NCI-H2196 treated with DMSO at 0.1 percent for 48 hours (cell line): ENCODE measurements at regions not wholly inside any gene's neighbourhood (a gene's known extent, or its start where the extent isn't known, plus 50 kb on each side); places are given as distances from the start of the nearest gene placed in this dataset.

Experiments used
- DNase-seq: peaks from one replicate; lab custom pipeline; 2025; ENCODE audit not compliant: unreplicated experiment; lab: John Stamatoyannopoulos, UW

GRCh38 chr9:23412458-23412857 lies 413.6 kb downstream of the ELAVL2 start:
- no peak for DNase-seq

DNA sequence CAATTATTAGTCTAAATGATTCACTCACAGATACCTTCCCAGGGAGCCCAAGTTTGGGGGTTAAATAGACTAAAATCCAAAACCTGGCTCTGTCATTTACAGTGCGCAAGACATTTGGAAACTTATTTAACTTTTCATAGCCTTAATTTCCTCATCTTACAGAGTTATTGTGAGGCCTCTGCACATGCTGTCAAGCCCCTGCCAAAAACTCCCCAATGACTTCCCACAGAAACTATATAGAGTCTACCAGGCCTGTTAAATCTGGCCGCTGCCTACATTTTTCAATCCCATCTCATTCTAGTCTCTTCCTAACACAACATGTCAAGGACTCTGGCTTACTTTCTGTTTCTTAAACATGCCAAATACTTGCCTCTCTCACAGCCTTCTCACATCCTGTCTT lies 412.5 kb downstream of the ELAVL2 start:
- no peak for DNase-seq

DNA sequence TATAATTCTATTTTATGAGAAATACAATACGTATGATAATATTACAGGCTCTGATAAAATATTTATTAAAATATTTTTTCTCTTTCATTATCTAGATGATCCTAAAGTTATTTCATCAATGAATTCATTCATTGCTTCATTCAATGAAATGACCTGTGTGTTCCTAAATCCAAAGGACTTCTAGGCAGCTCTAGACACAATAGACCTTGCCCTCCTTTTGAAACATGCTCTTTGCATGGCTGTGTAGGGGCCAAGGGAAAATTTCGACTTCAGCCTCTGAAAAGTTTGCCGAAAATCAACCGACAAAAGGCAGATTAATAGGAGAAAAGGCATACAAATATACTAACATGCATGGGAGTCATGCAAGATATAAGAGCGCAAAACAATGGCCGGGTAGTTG lies 402.0 kb downstream of the ELAVL2 start:
- no peak for DNase-seq

DNA sequence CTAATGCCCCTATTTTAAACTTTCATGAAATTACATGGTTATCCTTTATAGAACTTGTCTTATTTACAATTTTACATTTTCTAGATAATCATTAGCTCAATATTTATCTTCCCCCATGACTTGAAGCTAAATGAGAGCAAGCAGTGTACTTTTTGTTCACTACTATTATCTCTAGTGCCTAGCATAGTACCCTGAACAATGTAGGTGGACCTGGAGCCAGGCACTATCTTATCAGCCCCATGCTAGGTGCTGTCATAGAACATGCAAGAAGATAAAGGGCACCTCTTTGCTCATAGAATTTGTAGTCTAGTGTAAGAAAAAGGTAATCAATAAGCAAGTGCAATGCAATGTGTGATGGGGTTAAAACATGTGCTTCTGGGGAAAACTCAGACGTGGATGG lies 399.9 kb downstream of the ELAVL2 start:
- no peak for DNase-seq

DNA sequence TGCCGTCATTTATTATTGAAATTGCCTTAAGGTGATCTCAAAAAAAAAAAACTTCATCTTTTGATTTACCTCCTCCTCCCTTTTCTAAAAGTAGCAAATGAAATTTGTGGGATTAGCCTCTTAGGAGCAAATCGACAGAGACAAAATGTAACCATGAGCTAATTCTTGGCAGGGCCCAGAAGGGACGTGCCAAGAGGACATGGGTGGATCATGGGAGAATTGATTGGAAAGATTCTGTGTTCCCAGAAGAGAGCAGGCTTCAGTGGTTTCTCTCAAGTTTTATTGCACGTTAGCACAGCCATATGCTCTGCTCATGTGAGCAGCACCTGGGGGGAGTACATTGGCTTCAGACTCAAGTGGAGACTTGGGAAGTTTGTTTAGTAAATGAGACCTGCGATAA lies 394.6 kb downstream of the ELAVL2 start:
- no peak for DNase-seq

GRCh38 chr9:23434654-23435053 lies 391.4 kb downstream of the ELAVL2 start:
- DNase-seq, result no peak

- DNase-seq, result no peak
Measured at GRCh38 chr9:23438299-23438907, 387.6 kb downstream of the ELAVL2 start.

DNA sequence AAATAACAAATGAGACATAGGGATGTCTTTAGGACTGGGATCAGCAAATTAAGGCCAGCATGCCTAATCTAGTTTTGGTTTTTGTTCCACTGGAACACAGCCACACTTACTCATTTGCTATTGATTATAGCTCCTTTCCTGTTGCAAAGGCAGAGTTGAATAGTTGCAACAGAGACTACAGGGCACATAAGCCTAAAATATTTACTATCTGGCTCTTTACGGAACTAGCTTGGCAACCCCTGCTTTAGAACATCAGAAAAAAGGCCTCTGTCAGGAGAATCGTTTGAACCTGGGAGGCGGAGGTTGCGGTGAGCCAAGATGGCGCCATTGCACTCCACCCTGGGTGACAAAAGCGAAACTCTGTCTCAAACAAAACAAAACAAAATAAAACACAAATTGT lies 384.8 kb downstream of the ELAVL2 start:
- DNase-seq, result no peak

- DNase-seq, result no peak
Measured at GRCh38 chr9:23444658-23445057, 381.4 kb downstream of the ELAVL2 start.

- no peak for DNase-seq
Measured at GRCh38 chr9:23447166-23447565, 378.9 kb downstream of the ELAVL2 start.

- DNase-seq, result no peak
Measured at GRCh38 chr9:23447944-23448343, 378.1 kb downstream of the ELAVL2 start.

DNA sequence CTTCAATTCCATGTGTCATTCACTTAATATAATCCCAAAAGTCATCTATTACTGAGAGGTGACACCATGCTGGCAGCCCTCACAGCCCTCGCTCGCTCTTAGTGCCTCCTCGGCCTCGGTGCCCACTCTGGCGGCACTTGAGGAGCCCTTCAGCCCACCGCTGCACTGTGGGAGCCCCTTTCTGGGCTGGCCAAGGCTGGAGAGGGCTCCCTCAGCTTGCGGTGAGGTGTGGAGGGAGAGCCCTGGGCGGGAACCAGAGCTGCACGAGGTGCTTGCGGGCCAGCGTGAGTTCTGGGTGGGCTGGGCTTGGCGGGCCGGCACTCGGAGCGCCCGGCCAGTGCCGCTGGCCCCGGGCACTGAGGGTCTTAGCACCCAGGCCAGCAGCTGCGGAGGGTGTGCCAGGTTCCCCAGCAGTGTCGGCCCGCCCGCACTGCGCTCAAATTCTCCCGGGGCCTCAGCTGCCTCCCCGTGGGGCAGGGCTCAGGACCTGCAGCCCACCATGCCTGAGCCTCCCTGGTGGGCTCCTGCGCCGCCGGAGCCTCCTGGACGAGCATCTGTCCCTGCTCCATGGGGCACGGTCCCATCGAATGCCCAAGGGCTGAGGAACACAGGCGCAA lies 374.1 kb downstream of the ELAVL2 start:
- no peak for DNase-seq

- DNase-seq, result no peak
Measured at GRCh38 chr9:23464275-23464674, 361.8 kb downstream of the ELAVL2 start.

- DNase-seq, result no peak
Measured at GRCh38 chr9:23467276-23467675, 358.8 kb downstream of the ELAVL2 start.

DNA sequence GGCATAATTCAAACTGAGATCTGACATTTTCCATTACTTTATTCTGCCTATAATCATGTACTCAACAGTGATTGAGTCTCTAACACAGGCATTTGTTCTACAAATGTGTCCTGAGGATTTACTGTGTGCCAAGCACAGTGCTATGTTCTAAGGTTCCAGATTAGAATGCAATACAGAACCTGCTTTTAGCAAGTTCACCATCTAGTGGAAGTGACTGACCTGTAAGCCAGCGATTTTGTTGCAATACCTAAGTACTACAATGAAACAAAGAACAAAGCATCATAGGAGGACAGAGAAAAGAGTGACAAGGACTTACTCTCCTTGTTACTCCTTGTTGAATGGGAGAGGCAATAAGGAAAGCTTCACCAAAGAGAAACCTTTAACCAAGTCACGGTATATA lies 348.1 kb downstream of the ELAVL2 start:
- no peak for DNase-seq

- DNase-seq, result no peak
Measured at GRCh38 chr9:23483566-23483965, 342.5 kb downstream of the ELAVL2 start.

DNA sequence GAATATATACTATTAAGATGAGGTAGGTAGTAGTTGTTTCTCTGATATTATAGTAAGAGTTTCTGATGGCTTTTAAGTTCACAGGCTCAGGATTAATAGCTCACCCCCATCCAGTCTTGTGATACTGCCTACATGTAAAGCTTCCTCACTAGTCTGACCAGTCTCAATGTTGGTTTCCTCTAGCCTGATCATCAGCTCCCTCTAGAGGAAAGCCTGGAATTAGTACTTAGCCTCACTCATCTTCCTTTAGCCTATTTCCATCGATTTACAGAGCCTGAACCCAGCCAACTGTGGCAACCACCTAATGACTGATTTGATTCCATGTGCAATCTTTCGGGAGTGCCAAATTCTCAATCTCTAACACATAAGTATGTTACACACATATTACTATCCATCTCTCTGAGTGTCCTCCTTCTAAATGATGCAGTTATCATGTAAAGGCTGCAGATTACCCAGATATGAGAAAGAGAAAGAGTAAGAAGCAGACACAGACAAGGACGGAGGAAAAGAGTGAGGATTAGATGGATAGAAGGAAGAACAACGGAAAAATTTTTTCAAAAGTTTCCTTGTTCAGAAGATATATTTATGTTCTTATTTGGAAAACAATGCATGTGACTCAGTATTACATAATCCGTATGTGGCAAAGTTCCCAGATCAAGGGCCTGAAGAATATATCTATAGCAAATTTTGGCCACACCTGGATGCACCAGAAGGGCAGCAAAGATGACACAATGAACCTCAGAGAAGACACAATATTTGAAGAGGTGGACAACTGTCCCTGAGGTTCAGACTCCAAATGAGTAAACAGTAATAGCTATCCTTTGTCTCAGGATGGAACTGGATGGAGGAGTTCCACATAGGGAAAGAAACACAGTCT lies 333.7 kb downstream of the ELAVL2 start:
- peak; percentile 1 for DNase-seq

DNA sequence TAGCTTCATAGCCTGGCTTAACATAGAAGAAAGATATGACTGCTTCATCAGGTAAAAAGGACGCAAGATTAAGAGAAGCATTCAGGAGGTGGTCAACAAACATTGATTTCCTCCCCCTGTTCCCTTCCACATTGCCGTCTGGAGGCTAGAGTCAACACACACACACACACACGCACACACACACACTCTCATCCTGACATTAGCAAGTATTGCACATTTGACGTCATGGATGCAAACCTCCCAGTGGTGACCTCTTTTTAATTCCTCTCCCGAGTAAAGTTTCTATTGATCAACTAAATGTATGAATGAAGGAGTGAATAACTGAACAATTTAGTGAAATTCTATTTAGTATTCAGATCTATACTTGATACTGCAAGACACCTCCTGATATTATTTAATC lies 332.8 kb downstream of the ELAVL2 start:
- no peak for DNase-seq

GRCh38 chr9:23496489-23497136 lies 329.4 kb downstream of the ELAVL2 start:
- DNase-seq, result no peak

- DNase-seq, result no peak
Measured at GRCh38 chr9:23497137-23497504, 328.9 kb downstream of the ELAVL2 start.

DNA sequence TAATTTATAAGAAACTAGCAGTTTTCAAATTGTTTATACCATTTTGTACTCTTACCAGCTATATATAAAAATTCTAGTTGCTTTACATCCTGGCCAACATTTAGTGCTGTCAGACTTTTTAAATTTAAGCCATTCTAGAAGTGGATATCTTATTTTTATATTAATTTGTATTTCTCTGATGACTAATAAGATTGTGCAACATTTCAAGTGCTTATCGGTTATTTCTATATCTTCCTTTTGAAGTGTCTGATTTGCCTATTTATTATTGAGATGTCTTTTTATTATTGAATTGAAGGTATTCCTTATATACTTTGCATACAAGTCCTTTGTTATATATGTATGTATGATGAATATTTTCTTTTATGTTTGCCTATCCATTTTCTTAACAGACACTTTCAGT lies 324.0 kb downstream of the ELAVL2 start:
- DNase-seq, result no peak

DNA sequence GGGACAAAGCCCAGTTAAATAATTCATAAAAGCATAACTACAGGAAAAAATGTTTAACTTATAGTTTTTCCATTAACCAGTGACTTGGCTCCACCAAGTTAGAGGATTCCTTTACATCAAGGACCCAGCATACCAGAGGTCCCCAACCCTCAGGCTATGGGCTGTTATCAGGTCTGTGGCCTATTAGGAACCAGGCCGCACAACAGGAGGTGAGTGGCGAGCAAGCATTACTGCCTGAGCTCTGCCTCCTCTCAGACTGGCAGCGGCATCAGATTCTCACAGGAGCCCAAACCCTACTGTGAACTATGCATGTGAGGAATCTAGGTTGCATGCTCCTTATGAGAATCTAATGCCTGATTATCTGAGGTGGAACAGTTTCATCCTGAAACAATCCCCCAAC lies 303.1 kb downstream of the ELAVL2 start:
- DNase-seq, result no peak
